ENCODE measurements at regions not wholly inside any gene's neighbourhood (a gene's known extent, or its start where the extent isn't known, plus 50 kb on each side); places are given as distances from the start of the nearest gene placed in this dataset.

DNA sequence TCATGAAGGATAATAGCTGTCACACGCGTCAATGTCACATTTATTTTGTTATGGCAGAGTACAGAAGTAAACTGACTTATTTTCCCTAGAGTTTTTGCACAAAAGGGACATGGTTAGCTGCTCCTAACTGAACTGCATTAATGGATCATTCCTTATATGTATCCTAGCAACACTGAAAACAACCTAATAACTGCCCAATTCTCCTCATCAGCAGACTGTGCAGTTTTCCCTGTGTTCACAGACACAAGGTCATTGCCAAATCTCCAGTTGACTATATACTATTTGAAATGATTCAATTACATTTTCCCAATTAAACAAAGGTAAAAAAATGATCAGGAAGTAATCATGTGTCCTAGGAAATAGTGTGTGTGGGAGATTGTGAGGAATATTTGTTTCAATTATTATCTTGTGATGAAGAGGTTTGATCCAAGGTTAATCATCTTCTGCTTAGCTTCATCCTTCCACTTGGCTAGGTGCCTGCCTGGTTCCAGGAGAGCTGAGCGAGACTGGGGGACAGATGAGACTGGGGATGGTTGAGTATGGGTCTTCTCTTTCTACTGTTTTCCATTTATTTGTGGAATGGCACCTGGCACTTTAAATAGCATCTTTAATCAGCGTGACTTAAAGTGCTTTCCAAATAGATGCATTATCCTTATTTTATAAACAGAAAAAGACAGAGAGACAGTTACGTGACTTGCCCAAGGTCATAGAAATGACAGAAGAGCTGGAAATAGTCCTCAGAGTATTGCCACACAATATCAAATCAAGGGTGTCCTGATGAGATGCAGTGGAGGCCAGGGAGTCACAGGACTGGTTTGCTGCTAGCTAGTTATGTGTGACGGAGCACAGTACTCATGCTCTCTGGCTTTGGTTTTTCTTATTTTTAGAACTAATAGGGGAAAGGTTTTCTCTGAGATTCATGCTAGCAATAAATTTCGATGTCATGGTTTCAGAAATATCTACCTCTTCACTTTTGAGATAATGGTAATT, 335.6 kb downstream of the PIK3C3 start:
- H3K27ac ChIP-seq (ENCODE audit: low read depth, low read length), result no peak overlapping the region
- H3K4me3 ChIP-seq (ENCODE audit: low read depth, low read length), result no peak overlapping the region
- H3K9me3 ChIP-seq (ENCODE audit: control insufficient read depth, insufficient read depth, low read depth, low read length), result 0 out of 2 replicates have a peak, but pooled peaks cover 3% of the 10 kb centered on the region
- no peak overlapping the region for H3K9ac ChIP-seq (ENCODE audit: low read length)
- no peaks in the 10 kb centered on the region for H3K4me1 ChIP-seq (ENCODE audit: control insufficient read depth, insufficient read depth, low read length)
- no peaks in the 10 kb centered on the region for H3K36me3 ChIP-seq (ENCODE audit: control insufficient read depth, insufficient read depth, low read length)
- H3K27me3 ChIP-seq (ENCODE audit: control insufficient read depth, insufficient read depth, low read length), result no peaks in the 10 kb centered on the region

DNA sequence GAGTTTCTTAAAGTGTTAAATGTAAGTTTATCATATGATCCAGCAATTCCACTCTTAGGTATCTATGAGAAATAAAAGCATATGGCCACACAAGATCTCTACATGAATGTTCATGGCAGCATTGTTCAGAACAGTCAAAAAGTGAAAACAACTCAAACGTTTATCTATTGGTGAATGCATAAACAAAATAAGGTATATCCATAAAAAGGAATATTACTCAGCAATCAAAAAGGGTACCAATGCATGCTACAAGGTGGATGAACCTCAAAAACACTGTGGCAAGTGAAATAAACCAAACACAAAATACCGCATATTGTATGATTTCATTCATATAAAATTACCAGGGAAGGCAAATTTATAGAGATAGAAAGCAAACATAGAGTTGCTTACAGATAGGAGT, 337.6 kb downstream of the PIK3C3 start:
- H3K9me3 ChIP-seq (ENCODE audit: control insufficient read depth, insufficient read depth, low read depth, low read length), result 0 out of 2 replicates have a peak, but pooled peaks cover 3% of the 10 kb centered on the region
- no peaks in the 10 kb centered on the region for H3K4me1 ChIP-seq (ENCODE audit: control insufficient read depth, insufficient read depth, low read length)
- H3K36me3 ChIP-seq (ENCODE audit: control insufficient read depth, insufficient read depth, low read length), result no peaks in the 10 kb centered on the region
- no peak overlapping the region for H3K4me3 ChIP-seq (ENCODE audit: low read depth, low read length)
- H3K9ac ChIP-seq (ENCODE audit: low read length), result no peak overlapping the region
- H3K27me3 ChIP-seq (ENCODE audit: control insufficient read depth, insufficient read depth, low read length), result no peaks in the 10 kb centered on the region
- no peak overlapping the region for H3K27ac ChIP-seq (ENCODE audit: low read depth, low read length)

DNA sequence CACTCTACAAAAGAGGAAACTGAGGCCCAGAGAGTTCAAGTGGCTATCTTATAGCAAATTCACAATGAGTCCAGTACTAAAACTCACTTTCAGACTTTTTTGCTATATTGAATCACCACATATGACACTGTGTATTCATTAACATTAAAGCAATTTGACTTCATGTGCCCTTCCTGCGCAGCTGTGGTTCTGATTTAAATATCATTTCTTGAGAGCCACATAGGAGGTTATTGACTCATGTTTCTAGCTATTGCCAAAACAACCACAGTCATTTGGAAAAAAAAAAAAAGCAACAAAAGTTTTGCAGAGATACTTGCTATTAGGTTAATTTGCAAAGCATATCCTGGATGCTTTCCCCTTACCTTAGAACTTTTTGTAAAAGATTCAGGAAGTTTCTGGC, 341.2 kb downstream of the PIK3C3 start:
- H3K9ac ChIP-seq (ENCODE audit: low read length), result no peak overlapping the region
- no peaks in the 10 kb centered on the region; the same call in 1 of the 2 replicates for H3K4me1 ChIP-seq (ENCODE audit: control insufficient read depth, insufficient read depth, low read length)
- H3K27me3 ChIP-seq (ENCODE audit: control insufficient read depth, insufficient read depth, low read length), result no peaks in the 10 kb centered on the region
- H3K27ac ChIP-seq (ENCODE audit: low read depth, low read length), result no peak overlapping the region
- no peak overlapping the region for H3K4me3 ChIP-seq (ENCODE audit: low read depth, low read length)
- H3K9me3 ChIP-seq (ENCODE audit: control insufficient read depth, insufficient read depth, low read depth, low read length), result 0 out of 2 replicates have a peak, but pooled peaks cover 3% of the 10 kb centered on the region
- H3K36me3 ChIP-seq (ENCODE audit: control insufficient read depth, insufficient read depth, low read length), result no peaks in the 10 kb centered on the region

DNA sequence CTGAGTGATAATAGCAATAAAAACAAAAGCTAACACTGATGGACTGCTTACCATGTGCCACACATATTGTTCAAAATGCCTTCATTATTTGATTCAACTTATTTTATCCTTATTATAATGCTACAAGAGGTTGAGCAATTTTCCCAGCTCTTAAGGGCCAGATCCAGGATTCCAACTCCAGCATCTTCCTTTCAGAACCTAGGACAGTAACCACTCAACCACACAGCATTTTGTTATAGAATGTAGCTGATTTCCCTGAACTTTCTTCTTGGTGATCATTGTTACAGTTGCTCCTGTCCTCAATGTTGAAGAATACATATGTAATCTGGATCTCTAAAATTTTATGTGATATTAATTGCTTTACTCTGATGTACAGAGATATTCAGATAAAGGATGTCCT, 341.7 kb downstream of the PIK3C3 start:
- Histone ChIP-seq H3K9ac (ENCODE audit: low read length) (no peak overlapping the region), H3K27ac (ENCODE audit: low read depth, low read length) (no peak overlapping the region), H3K4me3 (ENCODE audit: low read depth, low read length) (no peak overlapping the region), H3K27me3 (ENCODE audit: control insufficient read depth, insufficient read depth, low read length) (no peaks in the 10 kb centered on the region), H3K9me3 (ENCODE audit: control insufficient read depth, insufficient read depth, low read depth, low read length) (0 out of 2 replicates have a peak, but pooled peaks cover 3% of the 10 kb centered on the region), H3K4me1 (ENCODE audit: control insufficient read depth, insufficient read depth, low read length) (no peaks in the 10 kb centered on the region; the same call in 1 of the 2 replicates), H3K36me3 (ENCODE audit: control insufficient read depth, insufficient read depth, low read length) (no peaks in the 10 kb centered on the region)

DNA sequence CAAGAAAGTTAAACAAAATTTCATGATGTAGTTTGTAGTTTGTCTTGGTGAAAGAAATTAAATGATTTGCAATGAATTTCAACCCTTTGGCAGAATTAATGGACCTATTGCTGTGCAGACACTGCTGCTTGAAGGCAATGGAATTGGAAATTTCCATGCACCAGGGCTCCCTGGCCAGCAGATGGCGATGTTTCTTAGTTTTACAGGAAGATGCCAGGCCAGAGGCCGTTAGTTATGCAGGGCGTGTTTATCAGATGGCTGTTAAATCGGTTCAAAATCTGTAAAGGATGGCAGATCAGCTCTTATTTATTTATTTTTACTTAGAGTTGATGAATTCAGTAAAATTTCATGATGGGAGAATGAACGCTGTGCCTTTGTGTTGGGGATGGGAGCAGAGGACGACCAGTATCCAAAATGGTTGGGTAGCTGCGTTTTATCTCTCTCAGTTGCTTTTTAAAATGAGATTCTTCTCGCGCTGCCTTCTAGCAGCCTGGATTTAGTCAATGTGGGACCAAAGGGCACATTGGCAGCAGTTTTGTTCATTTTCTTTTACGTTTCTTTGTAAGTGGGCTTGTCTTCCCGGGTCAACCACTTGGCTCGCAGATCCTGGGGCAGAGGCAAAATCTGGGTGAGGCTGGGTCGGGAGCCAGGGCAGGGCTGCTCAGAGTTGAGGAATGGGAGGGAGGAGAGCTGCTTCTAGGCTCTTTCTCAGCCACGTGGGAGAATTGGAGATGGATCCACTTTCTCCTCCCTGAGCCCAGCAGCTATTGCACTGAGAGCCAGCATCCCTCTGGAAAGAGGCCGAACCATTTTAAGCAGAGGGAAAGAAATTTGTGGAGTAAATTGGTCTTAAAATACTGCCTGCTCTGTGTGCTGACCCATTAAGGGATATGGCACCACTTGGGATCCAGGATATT, 344.0 kb downstream of the PIK3C3 start:
- no peaks in the 10 kb centered on the region for H3K36me3 ChIP-seq (ENCODE audit: control insufficient read depth, insufficient read depth, low read length)
- H3K4me3 ChIP-seq (ENCODE audit: low read depth, low read length), result no peak overlapping the region
- no peaks in the 10 kb centered on the region; the same call in 1 of the 2 replicates for H3K4me1 ChIP-seq (ENCODE audit: control insufficient read depth, insufficient read depth, low read length)
- H3K9ac ChIP-seq (ENCODE audit: low read length), result no peak overlapping the region
- H3K9me3 ChIP-seq (ENCODE audit: control insufficient read depth, insufficient read depth, low read depth, low read length), result no peaks in the 10 kb centered on the region
- no peaks in the 10 kb centered on the region for H3K27me3 ChIP-seq (ENCODE audit: control insufficient read depth, insufficient read depth, low read length)
- no peak overlapping the region for H3K27ac ChIP-seq (ENCODE audit: low read depth, low read length)

DNA sequence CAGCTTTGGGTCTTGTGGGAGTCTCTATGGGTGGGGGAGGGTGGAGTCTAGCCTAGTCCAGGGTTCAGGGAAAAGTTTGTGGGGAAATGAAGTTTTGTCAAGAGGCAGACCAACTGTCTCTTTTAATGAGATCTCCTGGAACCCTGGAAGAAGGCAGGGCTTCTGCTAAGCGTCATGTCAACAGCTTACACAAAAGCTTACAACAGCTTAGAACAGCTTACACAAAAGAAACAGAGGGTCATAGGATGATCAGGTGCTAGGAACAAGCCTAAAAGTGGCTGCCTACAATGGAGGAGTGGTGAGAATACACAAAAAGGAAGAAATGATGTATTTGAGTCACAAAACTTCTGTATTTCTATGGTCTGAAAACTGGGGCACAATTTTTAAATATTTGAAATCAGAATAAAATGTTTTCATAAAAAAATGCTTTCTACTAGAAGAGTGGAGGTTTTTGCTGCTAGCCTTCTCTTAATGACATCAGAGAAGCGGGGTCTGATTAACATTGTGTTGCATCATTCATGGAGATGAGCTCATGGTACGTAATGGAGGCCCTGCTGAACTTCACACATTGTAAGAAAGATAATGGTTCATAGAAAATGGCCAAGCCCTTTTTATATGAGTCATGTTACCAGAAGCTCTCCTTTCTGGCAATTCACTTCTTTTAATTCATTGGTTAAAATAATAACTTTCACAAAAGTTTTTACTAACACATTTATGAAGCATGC, 351.0 kb downstream of the PIK3C3 start:
- Histone ChIP-seq H3K9me3 (ENCODE audit: control insufficient read depth, insufficient read depth, low read depth, low read length) (peaks cover 18% of the 10 kb centered on the region; the same call in 1 of the 2 replicates), H3K9ac (ENCODE audit: low read length) (no peak overlapping the region), H3K4me1 (ENCODE audit: control insufficient read depth, insufficient read depth, low read length) (no peaks in the 10 kb centered on the region), H3K27ac (ENCODE audit: low read depth, low read length) (no peak overlapping the region), H3K36me3 (ENCODE audit: control insufficient read depth, insufficient read depth, low read length) (no peaks in the 10 kb centered on the region), H3K4me3 (ENCODE audit: low read depth, low read length) (no peak overlapping the region), H3K27me3 (ENCODE audit: control insufficient read depth, insufficient read depth, low read length) (no peaks in the 10 kb centered on the region)

DNA sequence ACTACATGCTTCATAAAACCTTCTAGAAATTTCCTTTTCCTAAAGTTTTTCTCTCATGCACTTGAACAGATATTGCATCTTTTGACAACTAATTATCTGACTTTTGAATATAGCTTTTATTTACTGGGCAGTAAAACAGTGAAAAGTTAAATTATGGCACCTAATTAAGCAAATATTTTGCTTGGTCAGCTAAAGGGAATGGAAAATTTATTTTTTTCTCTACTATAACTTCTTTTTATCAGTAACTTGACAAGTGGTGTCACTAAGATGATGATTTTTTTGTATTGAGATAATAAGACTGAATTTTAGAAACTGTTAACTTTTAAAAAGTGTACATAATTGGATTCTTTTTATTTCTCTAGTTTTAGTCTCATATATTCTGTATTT, 351.6 kb downstream of the PIK3C3 start:
- H3K27me3 ChIP-seq (ENCODE audit: control insufficient read depth, insufficient read depth, low read length), result no peaks in the 10 kb centered on the region
- peaks cover 18% of the 10 kb centered on the region; the same call in 1 of the 2 replicates for H3K9me3 ChIP-seq (ENCODE audit: control insufficient read depth, insufficient read depth, low read depth, low read length)
- no peaks in the 10 kb centered on the region for H3K36me3 ChIP-seq (ENCODE audit: control insufficient read depth, insufficient read depth, low read length)
- H3K9ac ChIP-seq (ENCODE audit: low read length), result no peak overlapping the region
- H3K4me1 ChIP-seq (ENCODE audit: control insufficient read depth, insufficient read depth, low read length), result peaks cover 5% of the 10 kb centered on the region; the same call in 1 of the 2 replicates
- H3K27ac ChIP-seq (ENCODE audit: low read depth, low read length), result no peak overlapping the region
- no peak overlapping the region for H3K4me3 ChIP-seq (ENCODE audit: low read depth, low read length)

DNA sequence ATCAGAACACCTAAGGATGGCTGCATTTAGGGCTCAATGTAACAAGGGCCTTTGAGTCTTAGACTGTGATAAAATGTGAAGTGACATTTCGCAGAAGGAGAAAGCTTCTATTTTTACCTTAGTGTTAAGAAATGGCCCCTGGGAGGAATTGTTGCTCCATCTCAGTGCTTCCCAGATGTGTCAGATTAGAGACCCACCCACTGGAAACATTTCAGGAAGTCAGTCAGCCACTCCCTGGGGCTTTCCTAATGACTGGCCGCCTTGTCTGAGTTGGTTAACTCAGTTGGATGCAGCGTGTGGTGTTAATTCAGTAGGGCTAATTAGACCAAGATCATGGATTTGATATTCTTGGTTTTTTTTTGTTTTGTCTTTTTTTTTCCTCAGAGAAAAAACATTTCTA, 355.9 kb downstream of the PIK3C3 start:
- H3K4me1 ChIP-seq (ENCODE audit: control insufficient read depth, insufficient read depth, low read length), result peaks cover 5% of the 10 kb centered on the region; the same call in 1 of the 2 replicates
- no peaks in the 10 kb centered on the region for H3K27me3 ChIP-seq (ENCODE audit: control insufficient read depth, insufficient read depth, low read length)
- H3K36me3 ChIP-seq (ENCODE audit: control insufficient read depth, insufficient read depth, low read length), result no peaks in the 10 kb centered on the region
- no peak overlapping the region for H3K27ac ChIP-seq (ENCODE audit: low read depth, low read length)
- H3K9me3 ChIP-seq (ENCODE audit: control insufficient read depth, insufficient read depth, low read depth, low read length), result peaks cover 21% of the 10 kb centered on the region
- no peak overlapping the region for H3K9ac ChIP-seq (ENCODE audit: low read length)
- H3K4me3 ChIP-seq (ENCODE audit: low read depth, low read length), result no peak overlapping the region

DNA sequence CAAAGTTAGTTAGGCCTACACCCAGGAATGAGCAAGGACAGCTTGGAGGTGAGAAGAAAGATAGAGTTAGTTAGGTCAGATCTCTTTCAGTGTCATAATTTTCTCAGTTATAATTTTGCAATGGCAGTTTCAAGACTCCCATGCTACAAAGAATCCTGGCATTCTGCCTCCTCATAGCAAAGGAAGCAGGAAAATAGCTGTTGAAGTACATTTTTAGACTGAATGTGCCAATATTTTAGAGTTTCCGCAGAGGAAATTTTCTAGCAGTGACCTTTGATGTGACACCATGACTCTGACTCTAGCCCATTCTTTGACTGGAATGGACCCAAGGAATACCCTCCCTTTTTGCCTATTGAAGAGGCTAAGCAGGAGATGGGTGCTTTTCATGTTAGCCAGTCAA, 371.7 kb downstream of the PIK3C3 start:
- Histone ChIP-seq H3K4me3 (ENCODE audit: low read depth, low read length) (no peak overlapping the region), H3K9ac (ENCODE audit: low read length) (no peak overlapping the region), H3K36me3 (ENCODE audit: control insufficient read depth, insufficient read depth, low read length) (no peaks in the 10 kb centered on the region), H3K4me1 (ENCODE audit: control insufficient read depth, insufficient read depth, low read length) (no peaks in the 10 kb centered on the region), H3K9me3 (ENCODE audit: control insufficient read depth, insufficient read depth, low read depth, low read length) (peaks cover 11% of the 10 kb centered on the region; the same call in 1 of the 2 replicates), H3K27ac (ENCODE audit: low read depth, low read length) (no peak overlapping the region), H3K27me3 (ENCODE audit: control insufficient read depth, insufficient read depth, low read length) (no peaks in the 10 kb centered on the region)

DNA sequence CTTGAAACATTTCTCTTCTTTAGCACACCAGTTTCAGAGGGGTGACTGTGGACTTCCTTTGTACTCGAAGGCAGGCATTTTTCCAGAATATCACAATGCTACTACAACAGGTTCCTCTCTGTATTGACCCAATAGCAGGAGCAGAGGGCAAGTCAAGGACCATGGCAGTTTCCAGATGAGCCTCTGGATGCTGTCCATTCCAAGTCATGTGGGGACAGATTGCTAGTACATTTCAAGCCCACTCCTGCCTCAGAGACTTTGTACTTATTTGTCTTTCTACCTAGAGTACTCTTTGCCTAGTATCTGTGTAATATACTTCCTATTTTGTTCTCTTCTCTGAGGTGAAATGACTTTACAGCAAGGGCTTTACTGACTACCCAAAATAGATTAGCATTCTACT, 373.9 kb downstream of the PIK3C3 start:
- H3K9ac ChIP-seq (ENCODE audit: low read length), result no peak overlapping the region
- H3K27me3 ChIP-seq (ENCODE audit: control insufficient read depth, insufficient read depth, low read length), result no peaks in the 10 kb centered on the region
- no peaks in the 10 kb centered on the region for H3K4me1 ChIP-seq (ENCODE audit: control insufficient read depth, insufficient read depth, low read length)
- peaks cover 11% of the 10 kb centered on the region; the same call in 1 of the 2 replicates for H3K9me3 ChIP-seq (ENCODE audit: control insufficient read depth, insufficient read depth, low read depth, low read length)
- no peak overlapping the region for H3K27ac ChIP-seq (ENCODE audit: low read depth, low read length)
- no peak overlapping the region for H3K4me3 ChIP-seq (ENCODE audit: low read depth, low read length)
- no peaks in the 10 kb centered on the region for H3K36me3 ChIP-seq (ENCODE audit: control insufficient read depth, insufficient read depth, low read length)
